Right lobe of liver (tissue), 6 donors: ENCODE measurements at regions not wholly inside any gene's neighbourhood (a gene's known extent, or its start where the extent isn't known, plus 50 kb on each side); places are given as distances from the start of the nearest gene placed in this dataset.
"Not testable (repeated sequence)": the region's sequence is repeated elsewhere in the genome, so short reads cannot be mapped to it uniquely, and the experiment has no call there.

Experiments used
- ATAC-seq, 4 donors: fragments of 200-7000 bp; cut with Tn5 transposase; one replicate each; pipeline ENCODE4 v1.9.1; 2020; ENCODE audit warnings: mild to moderate bottlenecking in 4 of 4, moderate library complexity in 4 of 4
- DNase-seq, 3 donors: peaks; one replicate each; pipeline ENCODE4 v3.0.0-alpha.2; 2020
- H3K27ac ChIP-seq, 3 donors: fragments of 200-600 bp; one replicate each; pipeline ENCODE4 v1.8.0; 2022
- H3K27me3 ChIP-seq, 2 donors: fragments of 200-600 bp; one replicate each; pipeline ENCODE4 v1.8.0; 2022
- H3K36me3 ChIP-seq, 4 donors: fragments of 200-600 bp; sonication (generic) in 1 of 4; one replicate each; pipeline versions ENCODE4 v1.5.1 to v1.8.0; 2017 to 2022; ENCODE audit warnings: control low read depth in 1 of 4
- H3K4me1 ChIP-seq, 4 donors: fragments of 200-600 bp; sonication (generic) in 1 of 4; one replicate each; pipeline versions ENCODE4 v1.5.1 to v1.8.0; 2017 to 2022; ENCODE audit warnings: control low read depth in 1 of 4
- H3K4me3 ChIP-seq, 3 donors: fragments of 200-600 bp; one replicate each; pipeline ENCODE4 v1.8.0; 2022
- H3K9me3 ChIP-seq, 4 donors: fragments of 200-600 bp; sonication (generic) in 1 of 4; one replicate each; pipeline versions ENCODE4 v1.5.1 to v1.8.0; 2017 to 2022; ENCODE audit warnings: control low read depth in 1 of 4
- POLR2A ChIP-seq: fragments of 450-650 bp; IDR thresholded peaks from one replicate; pipeline ENCODE4 v1.6.1; 2017; ENCODE audit warnings: antibody characterized with exemption, mild to moderate bottlenecking
- WGBS: methylation state at CpG from one replicate; pipeline ENCODE4 v1.1.6; 2018; ENCODE audit warnings: low coverage, low lambda C conversion rate; ENCODE audit not compliant: insufficient coverage; ENCODE audit errors: missing lambda C conversion rate; 5-methylcytosine and 5-hydroxymethylcytosine counted together
- intact Hi-C, 2 donors: fragments of 100-400 bp; cut with DNase I; formaldehyde crosslinking; loops; one replicate each; pipeline versions ENCODE4 v1.11.2 to v1.14.1; 2022
- TF ChIP-seq, protein P1 (sequence below), 4 donors: fragments of 200-600 bp in 3 of 4; fragments of 450-650 bp in 1 of 4; IDR thresholded peaks; one replicate each; pipeline versions ENCODE4 v1.5.1 to v1.8.0; 2016 to 2022; ENCODE audit warnings: antibody characterized with exemption in 4 of 4, mild to moderate bottlenecking in 2 of 4
- donor health status: DM: no; HTN: yes; CAD: no.
- donor health status: DM: no; HTN: no; CAD: no.
- donor health status: DM: no; HTN: no; CAD: no.
- donor health status: DM: no; HTN: yes; CAD: no.
- donor health status: DM: no; HTN: yes; CAD: no.

DNA sequence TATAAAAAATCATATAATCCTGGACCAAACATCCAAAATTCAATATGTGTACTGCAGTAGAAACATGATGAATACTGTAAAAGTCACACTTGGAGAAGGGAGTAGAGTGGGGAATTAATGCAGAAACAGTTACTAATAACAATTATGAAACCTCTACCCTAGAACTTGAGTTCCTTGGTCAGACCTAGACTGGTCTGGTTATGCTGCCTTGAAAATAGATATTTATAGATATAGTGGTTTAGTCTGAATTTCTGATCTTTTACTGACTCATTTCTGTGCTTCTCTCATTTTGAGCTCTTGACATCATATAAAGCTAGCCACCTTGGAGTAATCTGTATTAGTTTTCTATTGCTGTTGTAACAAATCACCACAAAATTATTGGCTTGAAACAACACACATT lies 808.7 kb upstream of the CDH10 start:
- DNase-seq, result no peak
- intact Hi-C loops, result no loop called here
- ATAC-seq, result no peak
- no peaks in the 10 kb centered on the region for H3K27me3 ChIP-seq
- no peaks in the 10 kb centered on the region for H3K36me3 ChIP-seq
- no peak for TF ChIP-seq POLR2A
- TF ChIP-seq, protein P1, sequence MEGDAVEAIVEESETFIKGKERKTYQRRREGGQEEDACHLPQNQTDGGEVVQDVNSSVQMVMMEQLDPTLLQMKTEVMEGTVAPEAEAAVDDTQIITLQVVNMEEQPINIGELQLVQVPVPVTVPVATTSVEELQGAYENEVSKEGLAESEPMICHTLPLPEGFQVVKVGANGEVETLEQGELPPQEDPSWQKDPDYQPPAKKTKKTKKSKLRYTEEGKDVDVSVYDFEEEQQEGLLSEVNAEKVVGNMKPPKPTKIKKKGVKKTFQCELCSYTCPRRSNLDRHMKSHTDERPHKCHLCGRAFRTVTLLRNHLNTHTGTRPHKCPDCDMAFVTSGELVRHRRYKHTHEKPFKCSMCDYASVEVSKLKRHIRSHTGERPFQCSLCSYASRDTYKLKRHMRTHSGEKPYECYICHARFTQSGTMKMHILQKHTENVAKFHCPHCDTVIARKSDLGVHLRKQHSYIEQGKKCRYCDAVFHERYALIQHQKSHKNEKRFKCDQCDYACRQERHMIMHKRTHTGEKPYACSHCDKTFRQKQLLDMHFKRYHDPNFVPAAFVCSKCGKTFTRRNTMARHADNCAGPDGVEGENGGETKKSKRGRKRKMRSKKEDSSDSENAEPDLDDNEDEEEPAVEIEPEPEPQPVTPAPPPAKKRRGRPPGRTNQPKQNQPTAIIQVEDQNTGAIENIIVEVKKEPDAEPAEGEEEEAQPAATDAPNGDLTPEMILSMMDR (IDR thresholded peaks at IDR 0.05), result no peak
- no peaks in the 10 kb centered on the region for H3K9me3 ChIP-seq
- H3K27ac ChIP-seq, result no peak overlapping the region
- H3K4me3 ChIP-seq, result no peak overlapping the region
- no peaks in the 10 kb centered on the region for H3K4me1 ChIP-seq

DNA sequence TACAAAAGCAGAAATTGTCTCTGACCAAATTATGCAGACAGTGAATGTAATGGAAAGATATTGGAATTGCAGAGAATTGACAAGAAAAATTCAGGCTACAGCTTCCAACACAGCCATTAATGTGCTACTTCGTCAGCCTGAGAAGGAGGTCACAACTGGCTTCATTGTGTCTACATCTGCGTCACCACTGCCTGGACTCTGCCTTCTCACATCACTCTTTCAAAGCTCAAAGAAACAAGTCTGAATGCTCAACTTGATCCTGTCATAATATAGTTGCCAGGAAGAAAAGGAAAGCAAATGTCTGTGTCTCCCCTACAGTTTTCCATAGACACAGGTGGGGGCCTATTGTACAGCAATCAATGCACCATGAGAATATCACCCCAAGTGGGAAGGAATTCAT lies 806.5 kb upstream of the CDH10 start:
- no peak overlapping the region for H3K27ac ChIP-seq
- H3K36me3 ChIP-seq, result no peaks in the 10 kb centered on the region
- no peak for ATAC-seq
- TF ChIP-seq, protein P1 (IDR thresholded peaks at IDR 0.05), result no peak
- no peak for TF ChIP-seq POLR2A
- H3K4me3 ChIP-seq, result no peak overlapping the region
- H3K4me1 ChIP-seq, result no peaks in the 10 kb centered on the region
- no peaks in the 10 kb centered on the region for H3K27me3 ChIP-seq
- intact Hi-C loops, result no loop called here
- no peak for DNase-seq
- 59% methylated on average over 2 of the region's 2 CpGs for WGBS
- H3K9me3 ChIP-seq, result no peaks in the 10 kb centered on the region

DNA sequence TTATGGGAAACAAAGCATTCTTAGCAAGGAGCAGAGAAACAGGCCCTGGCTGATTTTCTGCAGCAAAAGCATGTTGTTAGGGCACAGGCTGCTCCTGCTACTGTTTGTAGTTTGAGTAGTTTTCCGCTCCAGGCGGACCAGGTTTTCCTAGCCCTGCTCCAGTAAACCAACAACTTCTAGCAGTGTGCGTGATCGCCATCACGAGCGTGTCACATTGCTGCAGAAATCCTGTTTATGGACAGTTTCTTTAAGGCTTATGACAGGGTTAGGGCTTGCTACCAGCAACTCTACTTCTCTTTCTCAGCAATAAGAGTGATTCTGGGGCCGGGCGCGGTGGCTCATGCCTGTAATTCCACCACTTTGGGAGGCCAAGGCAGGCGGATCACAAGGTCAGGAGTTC lies 803.9 kb upstream of the CDH10 start:
- H3K27ac ChIP-seq, result no peak overlapping the region
- no peaks in the 10 kb centered on the region for H3K36me3 ChIP-seq
- no peaks in the 10 kb centered on the region for H3K27me3 ChIP-seq
- intact Hi-C loops, result no loop called here
- no peaks in the 10 kb centered on the region for H3K9me3 ChIP-seq
- 75% methylated on average over 6 of the region's 10 CpGs for WGBS
- DNase-seq (no peak), ATAC-seq (no peak)
- TF ChIP-seq, protein P1 (IDR thresholded peaks at IDR 0.05), result no peak
- TF ChIP-seq POLR2A, result no peak
- H3K4me3 ChIP-seq, result no peak overlapping the region
- no peaks in the 10 kb centered on the region for H3K4me1 ChIP-seq

DNA sequence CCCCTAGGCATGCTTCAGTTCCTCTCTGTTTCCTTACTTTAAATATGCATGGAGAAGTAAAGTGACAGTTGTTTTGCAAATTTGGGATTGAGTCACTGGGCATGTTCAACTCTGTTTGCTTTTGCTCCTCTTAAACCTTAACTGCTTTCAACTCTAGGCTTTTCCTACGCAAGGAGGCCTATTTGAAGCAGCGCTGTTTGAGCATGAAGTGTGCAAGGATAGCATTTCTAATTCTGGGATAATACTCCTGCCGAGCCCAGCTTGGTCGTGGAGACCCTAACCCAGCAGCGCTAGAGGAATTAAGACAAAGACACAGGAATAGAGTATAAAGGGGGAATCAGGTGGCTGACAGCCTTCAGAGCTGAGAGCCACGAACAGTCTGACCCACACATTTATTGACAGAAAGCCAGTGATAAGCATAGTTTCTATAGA lies 803.4 kb upstream of the CDH10 start:
- Histone ChIP-seq H3K27me3 (no peaks in the 10 kb centered on the region), H3K9me3 (no peaks in the 10 kb centered on the region), H3K4me3 (no peak overlapping the region), H3K27ac (no peak overlapping the region), H3K4me1 (no peaks in the 10 kb centered on the region), H3K36me3 (no peaks in the 10 kb centered on the region)
- 33% methylated on average over 6 of the region's 6 CpGs for WGBS
- no peak for TF ChIP-seq POLR2A
- TF ChIP-seq, protein P1 (IDR thresholded peaks at IDR 0.05), result no peak
- intact Hi-C loops, result no loop called here
- DNase-seq (no peak), ATAC-seq (no peak)

DNA sequence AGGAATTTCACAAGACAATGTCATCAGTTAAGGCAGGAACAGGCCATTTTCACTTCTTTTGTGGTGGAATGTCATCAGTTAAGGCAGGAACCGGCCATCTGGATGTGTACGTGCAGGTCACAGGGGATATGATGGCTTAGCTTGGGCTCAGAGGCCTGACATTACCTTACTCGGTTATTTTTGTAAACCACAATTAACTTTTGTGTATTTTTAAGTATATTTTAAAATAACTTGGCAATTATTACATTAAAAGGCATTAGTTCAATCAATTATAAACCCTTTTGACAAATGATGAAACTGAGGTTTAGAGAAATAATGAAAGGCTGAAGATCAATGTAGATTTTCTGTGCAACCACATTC lies 801.3 kb upstream of the CDH10 start:
- ATAC-seq, H3K27me3 ChIP-seq, H3K27ac ChIP-seq, intact Hi-C loops, DNase-seq, H3K4me3 ChIP-seq, H3K36me3 ChIP-seq, H3K4me1 ChIP-seq, H3K9me3 ChIP-seq: not testable (repeated sequence)
- 46% methylated on average over 3 of the region's 3 CpGs for WGBS

DNA sequence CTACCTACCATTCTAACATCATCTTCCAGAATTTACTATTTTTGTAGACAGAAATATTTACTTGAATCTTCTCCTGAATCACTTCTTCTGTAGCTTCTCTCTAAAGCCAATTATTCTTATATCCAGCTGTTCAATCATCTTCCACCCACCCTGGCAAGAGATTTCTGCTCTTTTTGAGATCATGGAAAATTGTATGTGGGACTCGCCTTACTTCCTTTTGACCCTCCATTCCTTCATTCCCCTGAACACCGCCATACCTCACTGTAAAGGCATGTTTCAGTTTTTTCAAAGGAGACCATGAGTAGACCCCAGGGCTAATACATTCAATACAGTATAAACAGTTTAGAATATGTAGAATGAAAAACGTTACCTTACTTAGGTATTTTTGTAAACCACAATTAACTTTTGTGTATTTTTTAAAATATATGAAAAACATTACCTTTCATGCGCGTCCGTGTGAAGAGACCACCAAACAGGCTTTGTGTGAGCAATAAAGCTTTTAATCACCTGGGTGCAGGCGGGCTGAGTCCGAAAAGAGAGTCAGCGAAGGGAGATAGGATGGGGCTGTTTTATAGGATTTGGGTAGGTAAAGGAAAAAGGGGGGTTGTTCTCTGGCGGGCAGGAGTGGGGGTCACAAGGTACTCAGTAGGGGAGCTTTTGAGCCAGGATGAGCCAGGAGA lies 800.7 kb upstream of the CDH10 start:
- 57% methylated on average over 10 of the region's 10 CpGs for WGBS
- H3K4me1 ChIP-seq, H3K27ac ChIP-seq, DNase-seq, ATAC-seq, H3K9me3 ChIP-seq, intact Hi-C loops, H3K27me3 ChIP-seq, H3K4me3 ChIP-seq, H3K36me3 ChIP-seq: not testable (repeated sequence)
